Thyroid gland (tissue), 4 donors: ENCODE measurements at regions not wholly inside any gene's neighbourhood (a gene's known extent, or its start where the extent isn't known, plus 50 kb on each side); places are given as distances from the start of the nearest gene placed in this dataset.

Experiments
- POLR2A ChIP-seq, 2 donors: fragments of 450-650 bp; IDR thresholded peaks; one replicate each; pipeline ENCODE4 v1.6.1; 2017; ENCODE audit warnings: antibody characterized with exemption in 2 of 2, mild to moderate bottlenecking in 2 of 2, moderate library complexity in 1 of 2
- TF ChIP-seq, protein P1 (sequence below), 6 experiments: fragments of 200-600 bp in 3 of 6; fragments of 450-650 bp in 3 of 6; sonication (generic) in 3 of 6; IDR thresholded peaks; one replicate each; pipeline ENCODE4 v1.5.1; 2016 to 2019; ENCODE audit warnings: antibody characterized with exemption in 6 of 6, mild to moderate bottlenecking in 2 of 6, inconsistent platforms in 1 of 6, moderate library complexity in 1 of 6

DNA sequence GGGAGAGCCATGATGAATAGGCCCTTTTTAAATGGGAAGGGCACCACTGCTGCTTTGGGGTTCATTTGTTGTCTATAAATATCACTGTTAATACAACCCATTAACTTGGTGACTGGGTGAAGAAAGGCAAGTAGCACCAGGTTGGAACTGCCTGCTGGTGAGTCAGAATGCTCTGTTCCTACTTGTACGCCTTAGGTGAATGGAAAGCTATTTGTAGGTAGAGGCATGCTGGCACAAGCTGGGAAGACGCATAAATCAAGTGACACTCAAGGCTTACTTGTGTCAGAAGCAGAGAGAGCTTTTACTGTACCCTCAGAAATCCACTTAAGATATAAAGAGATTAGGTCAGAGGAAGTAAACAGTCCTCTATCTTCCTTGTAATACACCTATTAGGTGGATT, 142.5 kb downstream of the TMX1 start:
- TF ChIP-seq, protein P1, sequence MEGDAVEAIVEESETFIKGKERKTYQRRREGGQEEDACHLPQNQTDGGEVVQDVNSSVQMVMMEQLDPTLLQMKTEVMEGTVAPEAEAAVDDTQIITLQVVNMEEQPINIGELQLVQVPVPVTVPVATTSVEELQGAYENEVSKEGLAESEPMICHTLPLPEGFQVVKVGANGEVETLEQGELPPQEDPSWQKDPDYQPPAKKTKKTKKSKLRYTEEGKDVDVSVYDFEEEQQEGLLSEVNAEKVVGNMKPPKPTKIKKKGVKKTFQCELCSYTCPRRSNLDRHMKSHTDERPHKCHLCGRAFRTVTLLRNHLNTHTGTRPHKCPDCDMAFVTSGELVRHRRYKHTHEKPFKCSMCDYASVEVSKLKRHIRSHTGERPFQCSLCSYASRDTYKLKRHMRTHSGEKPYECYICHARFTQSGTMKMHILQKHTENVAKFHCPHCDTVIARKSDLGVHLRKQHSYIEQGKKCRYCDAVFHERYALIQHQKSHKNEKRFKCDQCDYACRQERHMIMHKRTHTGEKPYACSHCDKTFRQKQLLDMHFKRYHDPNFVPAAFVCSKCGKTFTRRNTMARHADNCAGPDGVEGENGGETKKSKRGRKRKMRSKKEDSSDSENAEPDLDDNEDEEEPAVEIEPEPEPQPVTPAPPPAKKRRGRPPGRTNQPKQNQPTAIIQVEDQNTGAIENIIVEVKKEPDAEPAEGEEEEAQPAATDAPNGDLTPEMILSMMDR (IDR thresholded peaks at IDR 0.05), result no peak
- no peak for TF ChIP-seq POLR2A (IDR thresholded peaks at IDR 0.05)
